ENCODE measurements at regions not wholly inside any gene's neighbourhood (a gene's known extent, or its start where the extent isn't known, plus 50 kb on each side); places are given as distances from the start of the nearest gene placed in this dataset.

GRCh38 chr14:22502551-22502950, 86.5 kb downstream of the DAD1 start:
- no peak for TF ChIP-seq CTCF (IDR thresholded peaks at IDR 0.05; ENCODE audit: low read depth, low read length, missing input control)
- TF ChIP-seq YY1 (IDR thresholded peaks at IDR 0.05) = no peak
- TF ChIP-seq GABPA (IDR thresholded peaks at IDR 0.05 in 1 of 2, conservative IDR thresholded peaks at IDR 0.05 in 1 of 2) = no peak
- no peak for TF ChIP-seq ZBTB33 (IDR thresholded peaks at IDR 0.05)
- no peak for TF ChIP-seq JUND (IDR thresholded peaks at IDR 0.05)
- no peak for TF ChIP-seq SP1 (IDR thresholded peaks at IDR 0.05)
- TF ChIP-seq, protein P1, sequence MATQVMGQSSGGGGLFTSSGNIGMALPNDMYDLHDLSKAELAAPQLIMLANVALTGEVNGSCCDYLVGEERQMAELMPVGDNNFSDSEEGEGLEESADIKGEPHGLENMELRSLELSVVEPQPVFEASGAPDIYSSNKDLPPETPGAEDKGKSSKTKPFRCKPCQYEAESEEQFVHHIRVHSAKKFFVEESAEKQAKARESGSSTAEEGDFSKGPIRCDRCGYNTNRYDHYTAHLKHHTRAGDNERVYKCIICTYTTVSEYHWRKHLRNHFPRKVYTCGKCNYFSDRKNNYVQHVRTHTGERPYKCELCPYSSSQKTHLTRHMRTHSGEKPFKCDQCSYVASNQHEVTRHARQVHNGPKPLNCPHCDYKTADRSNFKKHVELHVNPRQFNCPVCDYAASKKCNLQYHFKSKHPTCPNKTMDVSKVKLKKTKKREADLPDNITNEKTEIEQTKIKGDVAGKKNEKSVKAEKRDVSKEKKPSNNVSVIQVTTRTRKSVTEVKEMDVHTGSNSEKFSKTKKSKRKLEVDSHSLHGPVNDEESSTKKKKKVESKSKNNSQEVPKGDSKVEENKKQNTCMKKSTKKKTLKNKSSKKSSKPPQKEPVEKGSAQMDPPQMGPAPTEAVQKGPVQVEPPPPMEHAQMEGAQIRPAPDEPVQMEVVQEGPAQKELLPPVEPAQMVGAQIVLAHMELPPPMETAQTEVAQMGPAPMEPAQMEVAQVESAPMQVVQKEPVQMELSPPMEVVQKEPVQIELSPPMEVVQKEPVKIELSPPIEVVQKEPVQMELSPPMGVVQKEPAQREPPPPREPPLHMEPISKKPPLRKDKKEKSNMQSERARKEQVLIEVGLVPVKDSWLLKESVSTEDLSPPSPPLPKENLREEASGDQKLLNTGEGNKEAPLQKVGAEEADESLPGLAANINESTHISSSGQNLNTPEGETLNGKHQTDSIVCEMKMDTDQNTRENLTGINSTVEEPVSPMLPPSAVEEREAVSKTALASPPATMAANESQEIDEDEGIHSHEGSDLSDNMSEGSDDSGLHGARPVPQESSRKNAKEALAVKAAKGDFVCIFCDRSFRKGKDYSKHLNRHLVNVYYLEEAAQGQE (IDR thresholded peaks at IDR 0.05) = no peak
- TF ChIP-seq ATF3 (IDR thresholded peaks at IDR 0.05) = no peak

Data from liver (tissue), 3 donors.